GM23248 (cell line): ENCODE measurements at regions not wholly inside any gene's neighbourhood (a gene's known extent, or its start where the extent isn't known, plus 50 kb on each side); places are given as distances from the start of the nearest gene placed in this dataset.

Source experiments
- EZH2 ChIP-seq: fragments of 200-600 bp; sonication (generic); IDR thresholded peaks from 2 replicates; pipeline ENCODE4 v1.6.1; 2018; ENCODE audit warnings: antibody characterized with exemption, mild to moderate bottlenecking; ENCODE audit not compliant: insufficient read depth, poor library complexity, severe bottlenecking
- EZH2phosphoT487 ChIP-seq: fragments of 200-600 bp; sonication (generic); IDR thresholded peaks from 2 replicates; pipeline ENCODE4 v1.6.1; 2018; ENCODE audit warnings: antibody characterized with exemption, moderate library complexity, mild to moderate bottlenecking, low read depth; ENCODE audit not compliant: insufficient read depth

DNA sequence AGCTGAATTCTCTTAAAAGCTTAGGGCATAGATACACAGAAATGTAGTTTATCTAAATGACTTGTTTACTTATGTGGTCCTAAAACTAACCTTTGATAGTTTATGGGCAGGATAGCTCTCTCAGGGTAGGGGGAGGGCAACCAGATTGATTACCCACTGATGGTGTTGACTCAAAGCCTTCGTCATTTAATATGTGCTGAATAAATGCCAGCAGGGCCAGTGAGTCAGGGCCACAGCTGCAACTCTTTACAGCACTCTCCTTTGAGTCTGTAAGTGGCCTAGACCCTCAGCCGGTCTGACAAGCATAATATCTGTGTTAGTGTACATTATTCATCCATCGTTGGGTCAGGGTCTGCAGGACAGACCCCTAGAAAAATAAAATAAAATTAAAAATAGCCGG is 128.5 kb downstream of the ZNF675 start:
- TF ChIP-seq EZH2 (no peak), EZH2phosphoT487 (no peak)
